ENCODE measurements at regions not wholly inside any gene's neighbourhood (a gene's known extent, or its start where the extent isn't known, plus 50 kb on each side); places are given as distances from the start of the nearest gene placed in this dataset.

DNA sequence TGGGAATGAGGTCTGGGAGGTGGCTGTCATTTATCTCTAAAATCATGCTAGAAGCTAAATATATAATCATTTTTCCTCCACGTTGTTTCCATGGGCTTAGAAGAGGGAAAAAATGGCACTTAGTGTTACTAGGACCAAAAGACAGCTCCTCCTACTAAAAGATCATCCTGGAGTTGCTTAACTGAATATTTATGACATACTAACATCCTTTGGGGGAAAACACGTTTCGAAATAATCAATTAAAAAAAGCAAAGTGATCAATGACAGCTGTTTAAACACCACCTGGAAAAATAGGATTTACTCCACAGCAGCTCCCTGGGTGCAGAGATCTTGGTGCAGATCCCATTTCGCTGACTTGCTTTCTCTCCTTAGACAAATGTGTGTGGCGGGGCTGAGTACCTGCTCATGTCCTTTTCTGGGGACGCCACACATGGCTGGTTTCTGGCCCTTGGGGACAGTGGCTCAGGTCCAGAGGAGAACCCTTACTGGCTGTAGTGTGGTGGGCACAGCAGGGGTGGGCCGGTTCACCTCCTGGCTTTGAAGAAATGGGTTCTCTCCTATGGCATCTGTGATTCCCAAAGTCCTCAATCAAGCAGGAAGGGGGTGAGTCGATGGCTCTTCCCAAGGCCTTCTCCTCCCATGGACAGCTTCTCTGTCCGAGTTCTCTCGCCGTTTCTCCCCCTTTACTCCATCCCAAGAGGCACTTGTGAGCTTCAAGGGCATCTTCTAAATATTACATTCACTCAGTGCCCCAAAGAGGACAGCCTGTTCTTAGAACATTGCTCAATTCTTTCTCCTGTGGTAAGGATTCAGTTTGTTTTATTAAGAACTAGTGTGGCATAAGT, 156.4 kb upstream of the KLF14 start:
- TF ChIP-seq, protein P1, sequence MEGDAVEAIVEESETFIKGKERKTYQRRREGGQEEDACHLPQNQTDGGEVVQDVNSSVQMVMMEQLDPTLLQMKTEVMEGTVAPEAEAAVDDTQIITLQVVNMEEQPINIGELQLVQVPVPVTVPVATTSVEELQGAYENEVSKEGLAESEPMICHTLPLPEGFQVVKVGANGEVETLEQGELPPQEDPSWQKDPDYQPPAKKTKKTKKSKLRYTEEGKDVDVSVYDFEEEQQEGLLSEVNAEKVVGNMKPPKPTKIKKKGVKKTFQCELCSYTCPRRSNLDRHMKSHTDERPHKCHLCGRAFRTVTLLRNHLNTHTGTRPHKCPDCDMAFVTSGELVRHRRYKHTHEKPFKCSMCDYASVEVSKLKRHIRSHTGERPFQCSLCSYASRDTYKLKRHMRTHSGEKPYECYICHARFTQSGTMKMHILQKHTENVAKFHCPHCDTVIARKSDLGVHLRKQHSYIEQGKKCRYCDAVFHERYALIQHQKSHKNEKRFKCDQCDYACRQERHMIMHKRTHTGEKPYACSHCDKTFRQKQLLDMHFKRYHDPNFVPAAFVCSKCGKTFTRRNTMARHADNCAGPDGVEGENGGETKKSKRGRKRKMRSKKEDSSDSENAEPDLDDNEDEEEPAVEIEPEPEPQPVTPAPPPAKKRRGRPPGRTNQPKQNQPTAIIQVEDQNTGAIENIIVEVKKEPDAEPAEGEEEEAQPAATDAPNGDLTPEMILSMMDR (IDR thresholded peaks at IDR 0.05): no peak

DNA sequence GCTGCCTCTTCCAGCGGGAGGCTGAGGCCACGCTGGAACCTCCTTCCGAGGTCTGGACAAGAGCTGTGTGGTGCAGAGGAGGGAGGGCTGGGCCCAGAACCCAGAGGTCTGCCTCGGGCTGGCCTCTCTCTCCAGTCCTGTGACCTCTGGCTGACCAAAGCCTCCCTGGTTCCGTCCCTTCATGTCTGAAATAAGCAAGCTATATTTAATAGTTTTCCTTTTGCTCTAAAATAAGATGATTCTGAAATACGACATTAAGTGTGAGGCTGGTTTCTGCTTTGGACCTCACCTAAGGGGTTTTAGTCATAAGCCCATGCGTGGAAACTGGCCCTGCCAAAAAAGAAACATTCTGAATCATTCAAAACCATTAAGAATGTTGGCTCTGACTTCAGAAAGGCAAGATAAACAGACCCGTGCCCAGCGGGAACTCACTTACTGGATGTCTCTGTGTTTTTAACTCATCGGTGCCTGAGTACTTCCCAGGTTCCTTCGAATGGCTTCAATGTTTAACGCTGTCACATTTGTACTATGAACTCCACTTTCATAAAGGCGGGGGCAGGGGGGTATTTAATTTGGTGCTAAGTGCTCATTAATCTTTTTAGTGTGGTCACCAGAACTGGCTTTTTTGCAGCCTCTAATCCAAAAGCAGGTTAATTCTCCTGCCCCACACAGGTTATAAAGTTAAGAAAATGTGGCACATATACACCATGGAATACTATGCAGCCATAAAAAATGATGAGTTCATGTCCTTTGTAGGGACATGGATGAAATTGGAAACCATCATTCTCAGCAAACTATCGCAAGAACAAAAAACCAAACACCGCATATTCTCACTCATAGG, 157.5 kb upstream of the KLF14 start:
- TF ChIP-seq, protein P1 (IDR thresholded peaks at IDR 0.05): no peak

DNA sequence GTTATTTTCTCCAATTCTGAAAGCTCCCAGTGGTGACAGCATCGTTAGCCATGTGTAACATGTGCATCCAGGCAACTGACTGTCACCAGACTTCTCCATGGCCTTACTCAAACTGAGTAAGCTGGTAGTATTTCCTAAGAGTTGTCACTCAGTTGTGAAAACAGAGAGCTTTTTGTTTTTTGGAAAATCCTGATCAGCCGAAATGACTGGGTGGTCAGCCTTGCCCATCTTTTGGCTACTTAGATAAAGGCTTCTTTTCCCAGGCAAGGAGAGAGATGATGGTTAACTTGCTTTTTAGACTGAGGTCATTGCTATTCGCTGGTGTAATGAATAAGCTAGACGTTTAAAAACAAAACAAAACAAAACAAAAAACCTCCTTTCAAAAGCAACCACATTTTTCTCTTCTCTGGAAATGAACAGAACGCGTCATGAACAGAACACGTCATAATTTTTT, 159.5 kb upstream of the KLF14 start:
- TF ChIP-seq, protein P1 (IDR thresholded peaks at IDR 0.05): no peak

DNA sequence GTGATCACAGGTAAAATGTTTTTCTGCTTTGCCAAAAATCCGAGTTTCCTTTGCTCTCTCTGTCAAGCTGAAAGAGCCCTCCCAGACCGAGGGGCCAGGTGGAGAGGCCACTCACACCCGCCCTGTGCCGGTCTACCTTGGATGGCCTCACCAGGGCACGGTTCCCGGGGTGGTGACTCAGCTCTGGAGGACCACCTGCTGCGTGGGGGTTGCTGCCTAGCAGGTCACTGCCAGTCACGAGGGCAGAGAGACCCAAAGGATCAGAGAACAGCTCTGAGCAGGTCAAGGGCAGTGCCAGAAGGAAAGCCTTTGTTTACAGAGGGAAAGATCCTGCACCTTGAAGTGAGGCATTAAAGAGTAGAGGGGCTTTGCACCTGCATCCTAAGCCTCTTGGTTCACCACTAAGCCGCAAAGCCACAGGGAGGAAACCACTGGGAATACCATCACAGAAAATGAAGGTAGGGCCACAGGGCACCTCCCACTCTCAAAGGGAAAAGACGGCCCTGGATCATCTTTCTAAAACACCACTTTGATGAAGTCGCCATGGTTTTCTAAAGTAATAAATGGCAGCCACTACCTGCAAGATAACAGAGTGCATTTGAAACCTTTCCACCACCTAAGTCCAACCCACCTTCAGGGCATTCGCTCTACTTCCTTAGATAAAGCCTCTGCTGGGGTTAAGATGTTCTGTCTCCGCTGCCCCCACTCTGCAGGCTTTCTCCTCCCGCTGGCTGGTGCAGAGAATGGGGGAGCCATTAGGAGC, 160.3 kb upstream of the KLF14 start:
- TF ChIP-seq, protein P1 (IDR thresholded peaks at IDR 0.05): no peak

DNA sequence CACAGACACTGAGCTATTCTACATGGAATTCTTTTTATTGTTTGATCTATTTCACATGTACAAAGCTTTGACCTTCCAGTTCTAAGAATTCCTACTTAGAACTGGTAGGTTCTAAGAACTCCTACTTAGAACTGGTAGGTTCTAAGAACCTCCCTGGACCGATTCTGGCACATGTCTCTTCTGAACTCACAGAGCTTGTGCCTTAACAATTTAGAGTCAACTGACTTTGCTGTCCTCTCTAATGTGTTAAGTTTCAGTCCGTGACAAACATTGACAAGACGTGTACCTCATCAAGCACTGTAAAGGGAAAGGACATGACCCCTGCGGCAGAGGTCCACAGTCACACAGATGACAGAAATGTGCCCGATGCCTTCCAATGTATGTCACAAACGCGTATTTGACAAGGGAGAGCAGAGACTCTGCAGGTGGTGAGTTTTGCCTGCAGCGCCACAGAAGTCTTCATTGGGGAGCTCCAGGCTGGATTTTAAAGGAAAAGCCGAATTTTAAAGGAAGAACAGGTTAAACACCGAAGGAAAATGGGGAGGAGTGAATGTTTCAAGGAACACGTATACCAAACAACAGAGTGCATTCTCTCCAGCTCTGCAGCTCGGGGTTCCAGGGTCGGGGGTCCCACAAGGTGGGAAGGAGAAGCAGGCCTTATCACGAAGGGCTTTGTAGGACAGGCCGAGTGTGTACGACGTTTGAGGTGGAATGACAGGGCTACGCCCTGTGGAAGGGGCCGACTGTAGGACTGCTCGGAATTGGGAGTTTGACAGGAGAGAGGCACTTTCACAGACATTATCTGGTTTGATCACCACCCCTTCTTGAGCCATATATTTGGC, 161.1 kb upstream of the KLF14 start:
- TF ChIP-seq, protein P1 (IDR thresholded peaks at IDR 0.05): no peak

DNA sequence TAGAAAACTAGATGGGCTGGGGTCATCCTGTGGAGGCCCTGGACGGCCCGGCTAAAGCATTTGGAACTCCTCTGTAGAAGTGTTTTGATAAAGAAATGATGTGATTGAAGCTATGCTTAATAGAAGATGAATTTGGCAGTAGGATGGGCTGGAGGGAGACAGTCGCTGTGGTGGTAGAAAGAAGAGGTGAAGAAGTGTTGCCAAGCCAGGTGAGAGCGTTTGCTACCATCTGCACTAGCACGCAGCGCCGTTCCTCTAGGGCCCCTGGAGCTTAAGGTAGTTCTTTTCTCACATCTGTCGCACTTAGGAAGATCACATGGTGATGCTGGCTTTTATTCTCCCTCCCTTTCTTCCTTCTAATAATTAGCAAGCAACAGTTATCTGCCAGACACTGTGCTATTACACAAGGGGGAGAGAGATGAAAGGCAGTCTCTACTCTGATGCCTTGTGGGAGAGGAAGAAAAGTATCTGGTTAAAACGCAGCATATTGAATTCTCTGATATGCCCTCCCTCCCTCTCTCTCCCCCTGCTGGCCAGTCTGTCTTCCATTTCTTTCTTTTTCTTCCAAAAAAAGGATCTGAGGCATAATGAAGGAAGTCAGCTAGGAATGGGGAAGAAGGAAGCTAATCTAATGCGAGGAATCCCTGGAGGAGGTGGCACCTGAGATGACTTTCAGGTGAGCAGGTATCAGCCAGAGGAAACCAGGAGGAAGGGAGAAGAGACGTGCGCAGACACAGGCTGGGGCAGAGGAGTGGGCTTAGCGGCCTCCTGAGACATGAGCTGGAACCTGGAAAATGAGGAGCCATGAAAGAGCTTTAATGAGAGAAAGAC, 162.3 kb upstream of the KLF14 start:
- TF ChIP-seq, protein P1 (IDR thresholded peaks at IDR 0.05): no peak

All from LNCAP (cell line).